ENCODE measurements at regions not wholly inside any gene's neighbourhood (a gene's known extent, or its start where the extent isn't known, plus 50 kb on each side); places are given as distances from the start of the nearest gene placed in this dataset.

GRCh38 chr7:97513326-97513725, 218.6 kb upstream of the TAC1 start:
- TF ChIP-seq CTCF (IDR thresholded peaks at IDR 0.05; ENCODE audit: poor library complexity), result no peak
- TF ChIP-seq EZH2phosphoT487 (IDR thresholded peaks at IDR 0.05; ENCODE audit: low read depth, severe bottlenecking, unreplicated experiment), result no peak

Data from hepatocyte (in vitro differentiated cells).